Osteoblast (primary cell): ENCODE measurements at regions not wholly inside any gene's neighbourhood (a gene's known extent, or its start where the extent isn't known, plus 50 kb on each side); places are given as distances from the start of the nearest gene placed in this dataset.

Experiments used
- DNase-seq: peaks from one replicate; pipeline ENCODE4 v3.0.0; 2011; ENCODE audit warnings: low spot score, mixed read lengths; ENCODE audit not compliant: insufficient read length; ENCODE audit errors: missing footprints
- H2AFZ ChIP-seq: 2 replicates; pipeline ENCODE4 v1.6.0; 2011; ENCODE audit warnings: mild to moderate bottlenecking, low read length
- H3K27ac ChIP-seq: 2 replicates; pipeline ENCODE4 v1.5.1; 2011; ENCODE audit warnings: mild to moderate bottlenecking, low read depth, low read length, moderate library complexity
- H3K27me3 ChIP-seq: 2 replicates; pipeline ENCODE4 v1.6.0; 2012; ENCODE audit warnings: mild to moderate bottlenecking, control low read depth, inconsistent platforms, low read length, moderate library complexity; ENCODE audit not compliant: insufficient read depth
- H3K36me3 ChIP-seq: 2 replicates; pipeline ENCODE4 v1.5.1; 2011; ENCODE audit warnings: mild to moderate bottlenecking, low read length, control low read depth, moderate library complexity; ENCODE audit not compliant: insufficient read depth
- H3K4me1 ChIP-seq: 2 replicates; pipeline ENCODE4 v1.5.1; 2011; ENCODE audit warnings: mild to moderate bottlenecking, low read length, control low read depth, moderate library complexity; ENCODE audit not compliant: insufficient read depth
- H3K4me2 ChIP-seq: 2 replicates; pipeline ENCODE4 v1.6.0; 2011; ENCODE audit warnings: mild to moderate bottlenecking, low read length; ENCODE audit not compliant: insufficient read depth
- H3K4me3 ChIP-seq: fragments of 200-600 bp; sonication (generic); 3 replicates; pipeline ENCODE4 v1.5.1; 2012; ENCODE audit warnings: mild to moderate bottlenecking, low read length, inconsistent platforms; ENCODE audit not compliant: insufficient read depth
- H3K79me2 ChIP-seq: 2 replicates; pipeline ENCODE4 v1.6.0; 2012; ENCODE audit warnings: mild to moderate bottlenecking, low read length, control low read depth, inconsistent platforms; ENCODE audit not compliant: insufficient read depth
- H3K9me3 ChIP-seq: 2 replicates; pipeline ENCODE4 v1.5.1; 2011; ENCODE audit warnings: low read depth, low read length, control low read depth
- H4K20me1 ChIP-seq: 2 replicates; pipeline ENCODE4 v1.6.0; 2012; ENCODE audit warnings: mild to moderate bottlenecking, low read length, control low read depth; ENCODE audit not compliant: insufficient read depth
- TF ChIP-seq, protein P1 (sequence below): IDR thresholded peaks from 2 replicates; pipeline ENCODE4 v1.5.1; 2011; ENCODE audit warnings: mild to moderate bottlenecking, low read depth, low read length, moderate library complexity; ENCODE audit errors: extremely low read depth

DNA sequence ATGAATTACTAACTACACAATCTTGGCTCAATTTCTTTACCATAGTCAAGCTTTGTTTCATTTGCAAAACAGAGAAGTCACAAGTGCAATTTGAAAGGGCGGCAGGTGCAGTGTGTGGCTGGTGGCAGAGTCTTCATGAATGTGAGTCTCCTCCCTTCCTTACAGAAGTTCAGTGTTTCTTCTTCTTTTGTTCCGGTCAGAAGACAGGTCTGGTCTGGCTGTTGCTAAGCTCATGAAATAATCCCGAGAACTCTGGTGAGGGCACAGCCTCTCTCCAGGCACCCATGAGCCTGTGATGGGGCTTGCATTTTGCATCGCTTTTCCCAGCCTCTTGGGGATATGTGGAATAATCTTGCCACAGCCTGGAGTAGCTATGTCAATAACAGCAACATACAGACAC lies 824.8 kb upstream of the SALL3 start:
- no peaks in the 10 kb centered on the region for H3K9me3 ChIP-seq
- no peaks in the 10 kb centered on the region for H3K4me1 ChIP-seq
- no peaks in the 10 kb centered on the region for H4K20me1 ChIP-seq
- no peak overlapping the region for H3K4me2 ChIP-seq
- no peaks in the 10 kb centered on the region for H3K79me2 ChIP-seq
- TF ChIP-seq, protein P1, sequence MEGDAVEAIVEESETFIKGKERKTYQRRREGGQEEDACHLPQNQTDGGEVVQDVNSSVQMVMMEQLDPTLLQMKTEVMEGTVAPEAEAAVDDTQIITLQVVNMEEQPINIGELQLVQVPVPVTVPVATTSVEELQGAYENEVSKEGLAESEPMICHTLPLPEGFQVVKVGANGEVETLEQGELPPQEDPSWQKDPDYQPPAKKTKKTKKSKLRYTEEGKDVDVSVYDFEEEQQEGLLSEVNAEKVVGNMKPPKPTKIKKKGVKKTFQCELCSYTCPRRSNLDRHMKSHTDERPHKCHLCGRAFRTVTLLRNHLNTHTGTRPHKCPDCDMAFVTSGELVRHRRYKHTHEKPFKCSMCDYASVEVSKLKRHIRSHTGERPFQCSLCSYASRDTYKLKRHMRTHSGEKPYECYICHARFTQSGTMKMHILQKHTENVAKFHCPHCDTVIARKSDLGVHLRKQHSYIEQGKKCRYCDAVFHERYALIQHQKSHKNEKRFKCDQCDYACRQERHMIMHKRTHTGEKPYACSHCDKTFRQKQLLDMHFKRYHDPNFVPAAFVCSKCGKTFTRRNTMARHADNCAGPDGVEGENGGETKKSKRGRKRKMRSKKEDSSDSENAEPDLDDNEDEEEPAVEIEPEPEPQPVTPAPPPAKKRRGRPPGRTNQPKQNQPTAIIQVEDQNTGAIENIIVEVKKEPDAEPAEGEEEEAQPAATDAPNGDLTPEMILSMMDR: no peak
- H3K27me3 ChIP-seq: no peaks in the 10 kb centered on the region
- DNase-seq: no peak
- H3K4me3 ChIP-seq: no peak overlapping the region
- H2AFZ ChIP-seq: no peak overlapping the region
- no peaks in the 10 kb centered on the region for H3K36me3 ChIP-seq
- no peak overlapping the region for H3K27ac ChIP-seq

DNA sequence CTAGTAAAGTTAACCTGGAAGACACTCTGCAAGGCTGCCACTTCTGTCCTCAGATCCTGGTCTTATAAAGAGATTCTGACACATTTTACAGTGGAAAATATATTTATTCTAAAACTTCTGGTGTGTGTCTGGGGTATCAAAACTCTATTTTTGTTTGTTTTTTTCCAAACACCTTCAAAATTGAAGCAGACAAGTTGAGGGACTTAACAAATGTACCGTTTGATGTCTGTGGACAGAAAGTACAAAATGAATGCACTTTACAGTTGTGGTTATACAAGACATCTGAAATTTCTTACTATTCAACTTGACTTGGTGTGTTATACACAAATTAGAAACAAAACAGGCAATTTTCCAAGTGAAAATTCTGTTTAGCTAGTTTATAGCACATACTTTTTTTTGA lies 823.2 kb upstream of the SALL3 start:
- H3K79me2 ChIP-seq: no peaks in the 10 kb centered on the region
- DNase-seq: no peak
- H3K4me1 ChIP-seq: no peaks in the 10 kb centered on the region
- no peaks in the 10 kb centered on the region for H4K20me1 ChIP-seq
- no peaks in the 10 kb centered on the region for H3K27me3 ChIP-seq
- H3K4me2 ChIP-seq: no peak overlapping the region
- no peak overlapping the region for H3K4me3 ChIP-seq
- TF ChIP-seq, protein P1: no peak
- no peaks in the 10 kb centered on the region for H3K9me3 ChIP-seq
- no peak overlapping the region for H3K27ac ChIP-seq
- no peak overlapping the region for H2AFZ ChIP-seq
- H3K36me3 ChIP-seq: no peaks in the 10 kb centered on the region

DNA sequence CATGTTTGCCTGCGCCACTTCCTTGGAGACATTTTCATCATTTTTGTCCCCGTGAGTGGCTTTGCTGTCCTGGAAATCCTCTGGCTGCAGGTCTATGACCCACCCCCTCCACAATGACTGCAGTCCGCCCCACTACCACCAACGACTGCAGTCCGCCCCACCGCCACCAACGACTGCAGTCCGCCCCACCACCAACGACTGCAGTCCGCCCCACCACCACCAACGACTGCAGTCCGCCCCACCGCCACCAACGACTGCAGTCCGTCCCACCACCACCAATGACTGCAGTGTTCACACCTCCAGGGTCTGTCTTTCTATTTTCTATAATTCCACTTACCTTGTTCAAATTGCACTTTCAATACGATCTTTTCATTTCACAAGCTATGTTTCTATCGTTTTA lies 820.7 kb upstream of the SALL3 start:
- H3K36me3 ChIP-seq: no peaks in the 10 kb centered on the region
- H2AFZ ChIP-seq: no peak overlapping the region
- no peaks in the 10 kb centered on the region for H4K20me1 ChIP-seq
- DNase-seq: no peak
- no peaks in the 10 kb centered on the region for H3K4me1 ChIP-seq
- H3K9me3 ChIP-seq: no peaks in the 10 kb centered on the region
- H3K79me2 ChIP-seq: no peaks in the 10 kb centered on the region
- TF ChIP-seq, protein P1: no peak
- H3K4me3 ChIP-seq: no peak overlapping the region
- no peaks in the 10 kb centered on the region for H3K27me3 ChIP-seq
- no peak overlapping the region for H3K4me2 ChIP-seq
- no peak overlapping the region for H3K27ac ChIP-seq

DNA sequence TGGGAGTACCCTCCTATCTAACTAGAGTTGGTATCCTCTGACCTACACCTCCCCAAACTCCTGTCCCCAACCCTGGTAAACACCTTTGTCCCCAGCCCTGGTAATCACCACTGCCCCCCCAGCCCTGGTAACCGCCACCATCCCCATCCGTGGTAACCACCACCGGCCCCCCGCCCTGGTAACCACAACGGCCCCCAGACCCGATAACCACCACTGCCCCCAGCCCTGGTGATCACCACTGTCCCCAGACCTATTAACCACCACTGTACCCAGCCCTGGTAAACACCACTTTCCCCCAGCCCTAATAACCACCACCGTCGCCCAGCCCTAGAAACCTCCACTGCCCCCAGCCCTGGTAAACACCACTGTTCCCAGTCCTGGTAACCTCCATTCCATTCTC lies 820.2 kb upstream of the SALL3 start:
- H3K27me3 ChIP-seq: no peaks in the 10 kb centered on the region
- no peaks in the 10 kb centered on the region for H3K79me2 ChIP-seq
- H2AFZ ChIP-seq: no peak overlapping the region
- no peak for DNase-seq
- TF ChIP-seq, protein P1: no peak
- no peaks in the 10 kb centered on the region for H4K20me1 ChIP-seq
- H3K4me1 ChIP-seq: no peaks in the 10 kb centered on the region
- H3K4me3 ChIP-seq: no peak overlapping the region
- no peak overlapping the region for H3K27ac ChIP-seq
- H3K4me2 ChIP-seq: no peak overlapping the region
- H3K9me3 ChIP-seq: no peaks in the 10 kb centered on the region
- H3K36me3 ChIP-seq: no peaks in the 10 kb centered on the region
